ENCODE measurements at regions not wholly inside any gene's neighbourhood (a gene's known extent, or its start where the extent isn't known, plus 50 kb on each side); places are given as distances from the start of the nearest gene placed in this dataset.

- TF ChIP-seq ZNF274 (IDR thresholded peaks at IDR 0.05; ENCODE audit: low read depth, low read length) (no peak), YY1 (IDR thresholded peaks at IDR 0.05; ENCODE audit: insufficient read depth, insufficient read length) (no peak), SUZ12 (IDR thresholded peaks at IDR 0.05; ENCODE audit: extremely low read depth, insufficient read depth, insufficient read length) (no peak)
Observed at GRCh38 chr10:10456856-10457255, 560.8 kb upstream of the CELF2 start.
